ENCODE measurements at regions not wholly inside any gene's neighbourhood (a gene's known extent, or its start where the extent isn't known, plus 50 kb on each side); places are given as distances from the start of the nearest gene placed in this dataset.

- Histone ChIP-seq H3K4me1 (ENCODE audit: low read depth, poor library complexity, severe bottlenecking) (no peaks in the 10 kb centered on the region), H4K20me1 (ENCODE audit: insufficient read depth) (no peaks in the 10 kb centered on the region), H3K4me2 (no peak overlapping the region), H3K27ac (no peak overlapping the region), H3K4me3 (IDR thresholded peaks at IDR 0.05; ENCODE audit: insufficient read depth, low read depth, low read length) (no peak overlapping the region), H2AFZ (ENCODE audit: low read depth) (no peak overlapping the region), H3K9ac (no peak overlapping the region), H3K79me2 (ENCODE audit: insufficient read depth, low read depth) (no peaks in the 10 kb centered on the region), H3K27me3 (ENCODE audit: insufficient read depth, low read depth) (no peaks in the 10 kb centered on the region), H3K36me3 (ENCODE audit: insufficient read depth) (no peaks in the 10 kb centered on the region)
- no peak for TF ChIP-seq CTCF (conservative IDR thresholded peaks at IDR 0.05; ENCODE audit: low read depth, low read length)
Measured at GRCh38 chr5:117296872-117297271, 722.2 kb upstream of the SEMA6A start.

- H3K36me3 ChIP-seq (ENCODE audit: insufficient read depth): no peaks in the 10 kb centered on the region
- H3K79me2 ChIP-seq (ENCODE audit: insufficient read depth, low read depth): no peaks in the 10 kb centered on the region
- no peak overlapping the region for H3K27ac ChIP-seq
- no peak overlapping the region for H3K9ac ChIP-seq
- TF ChIP-seq CTCF (conservative IDR thresholded peaks at IDR 0.05; ENCODE audit: low read depth, low read length): no peak
- H3K4me1 ChIP-seq (ENCODE audit: low read depth, poor library complexity, severe bottlenecking): no peaks in the 10 kb centered on the region
- no peaks in the 10 kb centered on the region for H3K27me3 ChIP-seq (ENCODE audit: insufficient read depth, low read depth)
- no peak overlapping the region for H3K4me2 ChIP-seq
- H2AFZ ChIP-seq (ENCODE audit: low read depth): no peak overlapping the region
- H4K20me1 ChIP-seq (ENCODE audit: insufficient read depth): no peaks in the 10 kb centered on the region
- no peak overlapping the region for H3K4me3 ChIP-seq (IDR thresholded peaks at IDR 0.05; ENCODE audit: insufficient read depth, low read depth, low read length)
Measured at GRCh38 chr5:117295941-117296340, 721.3 kb upstream of the SEMA6A start.

DNA sequence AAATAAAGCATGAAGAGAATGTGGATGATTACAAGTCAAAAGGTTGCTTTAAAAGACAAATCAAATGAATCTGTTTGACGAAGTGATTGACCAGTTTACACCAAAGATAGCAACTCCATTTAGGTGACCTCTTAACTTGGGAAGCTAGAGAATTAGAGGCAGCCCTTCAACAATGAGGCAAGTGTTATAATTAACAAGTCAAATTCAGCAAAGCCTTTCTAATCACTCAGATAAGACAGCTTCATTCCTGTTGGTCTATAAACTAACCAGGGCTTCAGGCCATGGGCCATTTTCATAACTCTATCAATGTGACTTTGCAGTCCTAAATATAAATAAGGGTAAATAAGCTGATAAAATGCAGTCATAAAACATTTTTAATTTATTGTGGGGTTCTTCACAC lies 712.2 kb upstream of the SEMA6A start:
- no peaks in the 10 kb centered on the region for H3K79me2 ChIP-seq (ENCODE audit: insufficient read depth, low read depth)
- H3K27ac ChIP-seq: no peak overlapping the region
- H3K9ac ChIP-seq: no peak overlapping the region
- H3K36me3 ChIP-seq (ENCODE audit: insufficient read depth): no peaks in the 10 kb centered on the region
- no peaks in the 10 kb centered on the region for H4K20me1 ChIP-seq (ENCODE audit: insufficient read depth)
- no peaks in the 10 kb centered on the region for H3K27me3 ChIP-seq (ENCODE audit: insufficient read depth, low read depth)
- H3K4me3 ChIP-seq (IDR thresholded peaks at IDR 0.05; ENCODE audit: insufficient read depth, low read depth, low read length): no peak overlapping the region
- TF ChIP-seq CTCF (conservative IDR thresholded peaks at IDR 0.05; ENCODE audit: low read depth, low read length): no peak
- H3K4me1 ChIP-seq (ENCODE audit: low read depth, poor library complexity, severe bottlenecking): no peaks in the 10 kb centered on the region
- H2AFZ ChIP-seq (ENCODE audit: low read depth): no peak overlapping the region
- no peak overlapping the region for H3K4me2 ChIP-seq

- Histone ChIP-seq H3K4me2 (no peak overlapping the region), H4K20me1 (ENCODE audit: insufficient read depth) (no peaks in the 10 kb centered on the region), H3K4me3 (IDR thresholded peaks at IDR 0.05; ENCODE audit: insufficient read depth, low read depth, low read length) (no peak overlapping the region), H3K9ac (no peak overlapping the region), H3K27ac (no peak overlapping the region), H2AFZ (ENCODE audit: low read depth) (no peak overlapping the region), H3K27me3 (ENCODE audit: insufficient read depth, low read depth) (no peaks in the 10 kb centered on the region), H3K79me2 (ENCODE audit: insufficient read depth, low read depth) (no peaks in the 10 kb centered on the region), H3K36me3 (ENCODE audit: insufficient read depth) (no peaks in the 10 kb centered on the region), H3K4me1 (ENCODE audit: low read depth, poor library complexity, severe bottlenecking) (no peaks in the 10 kb centered on the region)
- no peak for TF ChIP-seq CTCF (conservative IDR thresholded peaks at IDR 0.05; ENCODE audit: low read depth, low read length)
Measured at GRCh38 chr5:117271656-117272055, 697.0 kb upstream of the SEMA6A start.

- Histone ChIP-seq H3K4me3 (IDR thresholded peaks at IDR 0.05; ENCODE audit: insufficient read depth, low read depth, low read length) (no peak overlapping the region), H4K20me1 (ENCODE audit: insufficient read depth) (no peaks in the 10 kb centered on the region), H3K36me3 (ENCODE audit: insufficient read depth) (no peaks in the 10 kb centered on the region), H3K27me3 (ENCODE audit: insufficient read depth, low read depth) (no peaks in the 10 kb centered on the region), H3K27ac (no peak overlapping the region), H3K9ac (no peak overlapping the region), H3K79me2 (ENCODE audit: insufficient read depth, low read depth) (no peaks in the 10 kb centered on the region), H3K4me1 (ENCODE audit: low read depth, poor library complexity, severe bottlenecking) (no peaks in the 10 kb centered on the region), H2AFZ (ENCODE audit: low read depth) (no peak overlapping the region), H3K4me2 (no peak overlapping the region)
- TF ChIP-seq CTCF (conservative IDR thresholded peaks at IDR 0.05; ENCODE audit: low read depth, low read length): no peak
Measured at GRCh38 chr5:117266280-117266679, 691.7 kb upstream of the SEMA6A start.

Measured in KMS-11 (cell line).